GM03348 (cell line): ENCODE measurements at regions not wholly inside any gene's neighbourhood (a gene's known extent, or its start where the extent isn't known, plus 50 kb on each side); places are given as distances from the start of the nearest gene placed in this dataset.

Source experiments
- DNase-seq: peaks from one replicate; pipeline ENCODE4 v3.0.0; 2012; ENCODE audit warnings: low spot score

- no peak for DNase-seq
Measured at GRCh38 chr4:43243433-43244116, 351.1 kb downstream of the GRXCR1 start.

- no peak for DNase-seq
Measured at GRCh38 chr4:43244688-43245382, 352.3 kb downstream of the GRXCR1 start.

GRCh38 chr4:43251841-43252240 is 359.3 kb downstream of the GRXCR1 start:
- no peak for DNase-seq

- no peak for DNase-seq
Measured at GRCh38 chr4:43253541-43253940, 361.0 kb downstream of the GRXCR1 start.

GRCh38 chr4:43264730-43265129 is 372.2 kb downstream of the GRXCR1 start:
- no peak for DNase-seq

- DNase-seq = no peak
Measured at GRCh38 chr4:43271946-43272345, 379.4 kb downstream of the GRXCR1 start.

GRCh38 chr4:43274376-43274775 is 381.9 kb downstream of the GRXCR1 start:
- no peak for DNase-seq

GRCh38 chr4:43275779-43276178 is 383.3 kb downstream of the GRXCR1 start:
- DNase-seq = no peak

- DNase-seq = no peak
Measured at GRCh38 chr4:43276321-43276720, 383.8 kb downstream of the GRXCR1 start.

- no peak for DNase-seq
Measured at GRCh38 chr4:43277003-43277402, 384.5 kb downstream of the GRXCR1 start.

GRCh38 chr4:43282534-43282933 is 390.0 kb downstream of the GRXCR1 start:
- no peak for DNase-seq

- no peak for DNase-seq
Measured at GRCh38 chr4:43286137-43286536, 393.6 kb downstream of the GRXCR1 start.

- DNase-seq = no peak
Measured at GRCh38 chr4:43296946-43297528, 404.5 kb downstream of the GRXCR1 start.

GRCh38 chr4:43316813-43317212 is 424.3 kb downstream of the GRXCR1 start:
- DNase-seq = no peak

GRCh38 chr4:43325220-43325967 is 432.9 kb downstream of the GRXCR1 start:
- no peak for DNase-seq

GRCh38 chr4:43330288-43330687 is 437.8 kb downstream of the GRXCR1 start:
- DNase-seq = no peak

- DNase-seq = no peak
Measured at GRCh38 chr4:43331226-43332051, 438.9 kb downstream of the GRXCR1 start.

GRCh38 chr4:43332052-43332425 is 439.5 kb downstream of the GRXCR1 start:
- no peak for DNase-seq

GRCh38 chr4:43337707-43338106 is 445.2 kb downstream of the GRXCR1 start:
- no peak for DNase-seq

GRCh38 chr4:43339435-43339834 is 446.9 kb downstream of the GRXCR1 start:
- peak; percentile 4 for DNase-seq

- DNase-seq = no peak
Measured at GRCh38 chr4:43341741-43342140, 449.2 kb downstream of the GRXCR1 start.

- DNase-seq = no peak
Measured at GRCh38 chr4:43343298-43343697, 450.8 kb downstream of the GRXCR1 start.
